NB4 (cell line): ENCODE measurements at regions not wholly inside any gene's neighbourhood (a gene's known extent, or its start where the extent isn't known, plus 50 kb on each side); places are given as distances from the start of the nearest gene placed in this dataset.

Source experiments
- POLR2A ChIP-seq: IDR thresholded peaks from 2 replicates; pipeline ENCODE4 v1.6.1; 2011; ENCODE audit warnings: mild to moderate bottlenecking; ENCODE audit not compliant: insufficient read length; ENCODE audit errors: extremely low read depth
- TF ChIP-seq, protein P1 (sequence below): IDR thresholded peaks from one replicate; pipeline ENCODE4 v1.5.1; 2012; ENCODE audit warnings: low read depth, low read length

DNA sequence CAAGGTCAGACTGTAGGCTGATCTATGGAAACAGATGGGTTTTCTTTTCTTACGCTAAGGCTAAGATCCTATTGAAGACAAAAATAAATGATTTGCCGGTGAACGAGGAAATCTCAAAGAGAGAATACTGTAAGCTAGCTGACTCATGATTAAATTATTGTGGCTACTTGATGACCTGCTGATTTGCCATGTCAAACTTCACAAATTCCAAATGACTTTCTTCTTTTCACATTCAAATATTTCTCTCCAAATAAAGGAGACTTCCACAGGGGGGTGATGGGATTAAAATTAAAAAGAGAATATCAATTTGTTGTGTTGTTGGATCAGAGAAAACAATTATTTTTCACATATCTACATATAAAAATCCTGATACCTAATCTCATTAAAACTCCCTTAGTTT lies 860.6 kb upstream of the ZWINT start:
- TF ChIP-seq, protein P1, sequence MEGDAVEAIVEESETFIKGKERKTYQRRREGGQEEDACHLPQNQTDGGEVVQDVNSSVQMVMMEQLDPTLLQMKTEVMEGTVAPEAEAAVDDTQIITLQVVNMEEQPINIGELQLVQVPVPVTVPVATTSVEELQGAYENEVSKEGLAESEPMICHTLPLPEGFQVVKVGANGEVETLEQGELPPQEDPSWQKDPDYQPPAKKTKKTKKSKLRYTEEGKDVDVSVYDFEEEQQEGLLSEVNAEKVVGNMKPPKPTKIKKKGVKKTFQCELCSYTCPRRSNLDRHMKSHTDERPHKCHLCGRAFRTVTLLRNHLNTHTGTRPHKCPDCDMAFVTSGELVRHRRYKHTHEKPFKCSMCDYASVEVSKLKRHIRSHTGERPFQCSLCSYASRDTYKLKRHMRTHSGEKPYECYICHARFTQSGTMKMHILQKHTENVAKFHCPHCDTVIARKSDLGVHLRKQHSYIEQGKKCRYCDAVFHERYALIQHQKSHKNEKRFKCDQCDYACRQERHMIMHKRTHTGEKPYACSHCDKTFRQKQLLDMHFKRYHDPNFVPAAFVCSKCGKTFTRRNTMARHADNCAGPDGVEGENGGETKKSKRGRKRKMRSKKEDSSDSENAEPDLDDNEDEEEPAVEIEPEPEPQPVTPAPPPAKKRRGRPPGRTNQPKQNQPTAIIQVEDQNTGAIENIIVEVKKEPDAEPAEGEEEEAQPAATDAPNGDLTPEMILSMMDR, result no peak
- TF ChIP-seq POLR2A, result no peak
